PC-9 (cell line): ENCODE measurements at regions not wholly inside any gene's neighbourhood (a gene's known extent, or its start where the extent isn't known, plus 50 kb on each side); places are given as distances from the start of the nearest gene placed in this dataset.

Experiments used
- BruUV-seq: library from RNA; stranded (reverse); fragments of 400-500 nt; replicated peaks from 2 replicates; lab custom pipeline; 2021; lab: Mats Ljungman, UMichigan
- CTCF ChIA-PET: fragments of 300-600 bp; sonication (Branson Sonifier 250); formaldehyde crosslinking; loops from one replicate; lab custom pipeline; 2022; ENCODE audit warnings: antibody characterized with exemption; lab: Charles Lee
- POLR2A ChIA-PET: fragments of 300-600 bp; sonication (Branson Sonifier 250); formaldehyde crosslinking; loops from one replicate; lab custom pipeline; 2022; ENCODE audit warnings: antibody characterized with exemption; ENCODE audit not compliant: unreplicated experiment; lab: Charles Lee
- DNase-seq, 2 experiments: peaks; one replicate each; pipeline versions ENCODE4 v3.0.0 to v3.0.0-alpha.2; 2015 to 2022; ENCODE audit warnings: mixed read lengths in 1 of 2
- H2AFZ ChIP-seq: fragments of 200-600 bp; sonication (generic); 2 replicates; pipeline ENCODE4 v1.8.1; 2017; ENCODE audit warnings: antibody characterized with exemption
- H3F3A ChIP-seq: fragments of 200-600 bp; sonication (generic); 2 replicates; pipeline ENCODE4 v1.8.1; 2017; ENCODE audit warnings: antibody characterized with exemption, mild to moderate bottlenecking, low read depth; ENCODE audit not compliant: insufficient read depth
- H3K27ac ChIP-seq: fragments of 200-600 bp; sonication (generic); 2 replicates; pipeline ENCODE4 v1.6.1; 2016; ENCODE audit warnings: mixed run types
- H3K27me3 ChIP-seq: fragments of 200-600 bp; sonication (generic); 2 replicates; pipeline ENCODE4 v1.6.1; 2016; ENCODE audit warnings: low read depth, mixed run types; ENCODE audit not compliant: insufficient read depth
- H3K36me3 ChIP-seq: fragments of 200-600 bp; sonication (generic); 2 replicates; pipeline ENCODE4 v1.6.1; 2016; ENCODE audit warnings: low read depth, mixed run types
- H3K4me1 ChIP-seq: fragments of 200-600 bp; sonication (generic); replicated peaks from 2 replicates; pipeline ENCODE4 v1.6.1; 2016; ENCODE audit warnings: mixed run types; ENCODE audit not compliant: insufficient read depth
- H3K4me2 ChIP-seq: fragments of 200-600 bp; sonication (generic); 2 replicates; pipeline ENCODE4 v1.6.1; 2017; ENCODE audit warnings: mixed run types
- H3K4me3 ChIP-seq: fragments of 200-600 bp; sonication (generic); 2 replicates; pipeline ENCODE4 v1.6.1; 2016; ENCODE audit warnings: mixed run types
- H3K79me2 ChIP-seq: fragments of 200-600 bp; sonication (generic); 2 replicates; pipeline ENCODE4 v1.6.1; 2017; ENCODE audit warnings: low read depth, mixed run types
- H3K9me2 ChIP-seq: fragments of 200-600 bp; sonication (generic); 2 replicates; pipeline ENCODE4 v1.8.1; 2017; ENCODE audit warnings: mild to moderate bottlenecking; ENCODE audit not compliant: insufficient read depth
- H3K9me3 ChIP-seq: fragments of 200-600 bp; sonication (generic); 2 replicates; pipeline ENCODE4 v1.8.1; 2016; ENCODE audit warnings: low read depth; ENCODE audit not compliant: insufficient read depth
- H4K20me1 ChIP-seq: fragments of 200-600 bp; sonication (generic); 2 replicates; pipeline ENCODE4 v1.8.1; 2017; ENCODE audit not compliant: insufficient read depth
- EZH2 ChIP-seq: fragments of 200-600 bp; sonication (generic); IDR thresholded peaks from 2 replicates; pipeline ENCODE4 v1.8.0; 2017; ENCODE audit warnings: antibody characterized with exemption, low read depth
- intact Hi-C: fragments of 100-400 bp; cut with micrococcal nuclease; formaldehyde crosslinking; loops from one replicate; pipeline ENCODE4 v1.10.0; 2022; ENCODE audit not compliant: unreplicated experiment
- TF ChIP-seq, protein P1 (sequence below): fragments of 200-600 bp; sonication (generic); conservative IDR thresholded peaks from 2 replicates; pipeline ENCODE4 v1.6.1; 2017; ENCODE audit warnings: mixed run types, antibody characterized with exemption, mild to moderate bottlenecking, moderate library complexity

DNA sequence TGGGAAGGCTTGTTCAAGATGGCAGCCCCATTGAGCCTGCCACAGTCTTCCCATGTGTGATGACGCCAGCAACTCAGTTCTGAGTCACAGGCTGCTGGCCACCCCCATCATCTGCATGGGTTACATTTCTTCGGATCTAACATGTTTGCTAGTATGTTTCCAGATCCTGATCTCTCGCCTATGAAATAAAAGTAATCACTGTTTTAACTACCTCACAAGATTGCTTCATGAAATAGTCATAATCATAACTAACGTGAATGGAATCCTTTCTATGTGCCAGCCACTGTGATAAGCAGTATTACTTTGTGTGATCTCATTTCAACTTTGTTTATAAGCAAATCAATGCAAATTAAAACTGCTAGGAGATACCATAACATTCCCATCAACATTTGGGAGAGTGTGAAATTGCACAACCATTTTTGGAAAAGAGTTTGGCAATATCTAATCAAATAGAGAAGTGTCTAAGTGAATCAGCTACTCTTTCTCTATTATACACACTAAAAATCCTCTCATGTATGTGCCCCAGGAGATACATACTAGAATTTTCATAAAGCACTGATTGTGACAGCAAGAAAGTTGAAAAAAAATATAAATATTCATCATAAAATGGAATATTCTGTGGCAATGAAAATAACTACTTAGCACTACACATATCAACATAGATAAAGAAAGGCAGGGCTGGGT, 300.2 kb upstream of the IRX5 start:
- no peaks in the 10 kb centered on the region for H3K9me2 ChIP-seq
- ChIA-PET POLR2A (no interaction called here), CTCF (no interaction called here)
- H3K27ac ChIP-seq = no peak overlapping the region
- H3K79me2 ChIP-seq = no peaks in the 10 kb centered on the region
- no peak overlapping the region for H3K4me2 ChIP-seq
- H3K9me3 ChIP-seq = no peaks in the 10 kb centered on the region
- no TSS peak for BruUV-seq
- no peaks in the 10 kb centered on the region for H4K20me1 ChIP-seq
- H3F3A ChIP-seq = no peaks in the 10 kb centered on the region
- intact Hi-C loops = no loop called here
- H3K36me3 ChIP-seq = no peaks in the 10 kb centered on the region
- no peak for DNase-seq
- no peak overlapping the region for H3K4me3 ChIP-seq
- no peaks in the 10 kb centered on the region for H3K27me3 ChIP-seq
- TF ChIP-seq, protein P1, sequence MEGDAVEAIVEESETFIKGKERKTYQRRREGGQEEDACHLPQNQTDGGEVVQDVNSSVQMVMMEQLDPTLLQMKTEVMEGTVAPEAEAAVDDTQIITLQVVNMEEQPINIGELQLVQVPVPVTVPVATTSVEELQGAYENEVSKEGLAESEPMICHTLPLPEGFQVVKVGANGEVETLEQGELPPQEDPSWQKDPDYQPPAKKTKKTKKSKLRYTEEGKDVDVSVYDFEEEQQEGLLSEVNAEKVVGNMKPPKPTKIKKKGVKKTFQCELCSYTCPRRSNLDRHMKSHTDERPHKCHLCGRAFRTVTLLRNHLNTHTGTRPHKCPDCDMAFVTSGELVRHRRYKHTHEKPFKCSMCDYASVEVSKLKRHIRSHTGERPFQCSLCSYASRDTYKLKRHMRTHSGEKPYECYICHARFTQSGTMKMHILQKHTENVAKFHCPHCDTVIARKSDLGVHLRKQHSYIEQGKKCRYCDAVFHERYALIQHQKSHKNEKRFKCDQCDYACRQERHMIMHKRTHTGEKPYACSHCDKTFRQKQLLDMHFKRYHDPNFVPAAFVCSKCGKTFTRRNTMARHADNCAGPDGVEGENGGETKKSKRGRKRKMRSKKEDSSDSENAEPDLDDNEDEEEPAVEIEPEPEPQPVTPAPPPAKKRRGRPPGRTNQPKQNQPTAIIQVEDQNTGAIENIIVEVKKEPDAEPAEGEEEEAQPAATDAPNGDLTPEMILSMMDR = no peak
- no peak for TF ChIP-seq EZH2
- no peaks in the 10 kb centered on the region for H3K4me1 ChIP-seq
- H2AFZ ChIP-seq = no peak overlapping the region

DNA sequence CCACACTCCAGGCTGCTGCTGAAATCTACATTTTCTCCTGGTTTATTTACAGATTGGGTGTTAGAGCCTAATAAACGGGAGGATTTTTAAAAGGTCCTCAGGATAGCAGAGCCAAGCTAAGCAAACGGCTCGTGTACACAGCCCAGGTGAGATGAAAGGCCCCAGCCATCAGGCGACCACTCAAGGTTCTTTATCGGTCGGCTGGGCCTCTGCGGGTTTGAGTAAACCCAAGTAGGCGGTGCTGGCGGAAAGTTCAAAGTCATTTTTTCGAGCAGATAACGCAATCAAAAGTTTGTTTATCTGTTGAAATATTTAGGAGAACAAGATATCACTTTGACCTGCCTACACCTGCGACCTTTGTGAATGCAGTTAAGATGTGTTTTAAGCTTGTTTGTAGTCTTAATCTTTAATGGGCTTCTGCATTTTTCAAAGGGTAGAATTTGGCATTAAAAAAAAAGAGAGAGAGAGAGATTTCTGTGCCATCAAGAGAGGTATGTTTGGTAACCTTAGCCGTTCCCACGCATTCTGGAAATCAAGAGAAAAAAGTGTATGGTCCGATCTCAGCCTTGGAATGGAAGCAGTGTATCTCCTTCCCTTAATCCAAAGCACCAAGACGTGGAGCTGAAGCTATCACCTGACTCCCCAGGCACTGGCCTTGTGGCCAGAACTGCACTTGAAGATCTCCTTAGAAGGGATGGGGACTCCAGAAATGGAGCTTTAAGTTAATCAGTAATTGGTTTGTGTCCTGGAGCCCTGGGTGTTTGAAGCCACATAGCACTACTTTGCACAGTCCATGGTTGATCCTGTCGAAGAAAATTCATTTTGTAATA, 301.7 kb upstream of the IRX5 start:
- CTCF ChIA-PET = no interaction called here
- no peaks in the 10 kb centered on the region for H3K4me1 ChIP-seq
- no peaks in the 10 kb centered on the region for H3F3A ChIP-seq
- no peak overlapping the region for H2AFZ ChIP-seq
- TF ChIP-seq, protein P1 = no peak
- TF ChIP-seq EZH2 = no peak
- H3K27ac ChIP-seq = no peak overlapping the region
- no peaks in the 10 kb centered on the region for H3K79me2 ChIP-seq
- H3K4me2 ChIP-seq = no peak overlapping the region
- no peaks in the 10 kb centered on the region for H3K27me3 ChIP-seq
- no peaks in the 10 kb centered on the region for H3K36me3 ChIP-seq
- DNase-seq = no peak
- H3K9me2 ChIP-seq = no peaks in the 10 kb centered on the region
- POLR2A ChIA-PET = no interaction called here
- intact Hi-C loops = no loop called here
- H3K9me3 ChIP-seq = no peaks in the 10 kb centered on the region
- H3K4me3 ChIP-seq = no peak overlapping the region
- no peaks in the 10 kb centered on the region for H4K20me1 ChIP-seq
- BruUV-seq = no TSS peak

DNA sequence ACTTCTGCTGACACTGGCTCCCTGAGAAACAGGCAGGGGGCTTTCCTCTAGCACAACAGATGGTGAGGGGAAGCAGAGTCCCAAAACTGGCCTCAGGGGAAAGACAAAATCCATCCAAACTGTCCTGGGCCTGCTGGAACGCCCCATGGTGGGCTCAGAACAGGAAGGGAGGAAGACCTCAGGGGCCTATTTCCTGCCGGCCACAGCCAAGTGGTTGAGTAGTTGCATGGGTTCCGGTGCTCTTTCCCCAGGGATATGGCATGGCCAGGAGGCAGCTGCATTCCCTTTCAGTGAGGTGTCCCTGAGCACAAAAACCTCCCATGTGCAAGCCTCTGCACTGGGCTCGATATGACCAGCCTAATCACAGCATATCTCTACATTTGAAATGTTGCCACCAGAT, 303.0 kb upstream of the IRX5 start:
- Histone ChIP-seq H3K9me2 (no peaks in the 10 kb centered on the region), H3K36me3 (no peaks in the 10 kb centered on the region), H3K4me2 (no peak overlapping the region), H3K27me3 (no peaks in the 10 kb centered on the region), H3F3A (no peaks in the 10 kb centered on the region), H3K4me1 (no peaks in the 10 kb centered on the region), H3K4me3 (no peak overlapping the region), H3K79me2 (no peaks in the 10 kb centered on the region), H2AFZ (no peak overlapping the region), H3K9me3 (no peaks in the 10 kb centered on the region), H3K27ac (no peak overlapping the region), H4K20me1 (no peaks in the 10 kb centered on the region)
- intact Hi-C loops = no loop called here
- ChIA-PET POLR2A (no interaction called here), CTCF (no interaction called here)
- DNase-seq = no peak
- TF ChIP-seq, protein P1 = no peak
- no peak for TF ChIP-seq EZH2
- no TSS peak for BruUV-seq
